OCI-LY3 (cell line): ENCODE measurements at regions not wholly inside any gene's neighbourhood (a gene's known extent, or its start where the extent isn't known, plus 50 kb on each side); places are given as distances from the start of the nearest gene placed in this dataset.

Experiments used
- H2AFZ ChIP-seq: fragments of 200-600, 300-600 bp; shearing (Covaris generic); 2 replicates; pipeline ENCODE4 v1.6.0; 2014; ENCODE audit warnings: antibody characterized with exemption, low read depth, low read length
- H3K27ac ChIP-seq: fragments of 200-600, 300-600 bp; sonication (generic); 2 replicates; pipeline ENCODE4 v1.5.1; 2014; ENCODE audit warnings: mild to moderate bottlenecking, low read length, moderate library complexity, mixed read lengths
- H3K27me3 ChIP-seq: fragments of 200-600, 300-600 bp; sonication (generic); 2 replicates; pipeline ENCODE4 v1.6.1; 2014; ENCODE audit warnings: low read depth, low read length, mixed read lengths
- H3K36me3 ChIP-seq: fragments of 200-600, 300-600 bp; sonication (generic); replicated peaks from 2 replicates; pipeline ENCODE3; 2014; ENCODE audit warnings: low read depth, low read length, mixed read lengths
- H3K4me1 ChIP-seq: fragments of 300-600, 200-600 bp; sonication (generic); 2 replicates; pipeline ENCODE4 v1.6.1; 2014; ENCODE audit warnings: low read length, mixed read lengths
- H3K4me2 ChIP-seq: fragments of 200-600, 300-600 bp; sonication (generic); 2 replicates; pipeline ENCODE4 v1.6.1; 2014; ENCODE audit warnings: low read length, mixed read lengths
- H3K4me3 ChIP-seq: fragments of 300-600, 200-600 bp; sonication (generic); 2 replicates; pipeline ENCODE4 v1.5.1; 2014; ENCODE audit warnings: antibody characterized with exemption, mild to moderate bottlenecking, low read length, moderate library complexity
- H3K79me2 ChIP-seq: fragments of 300-600, 200-600 bp; shearing (Covaris generic); 2 replicates; pipeline ENCODE4 v1.6.1; 2014; ENCODE audit warnings: mild to moderate bottlenecking, low read length, mixed read lengths
- H3K9ac ChIP-seq: fragments of 300-600, 200-600 bp; shearing (Covaris generic); 2 replicates; pipeline ENCODE4 v1.6.0; 2014; ENCODE audit warnings: mild to moderate bottlenecking, low read length, moderate library complexity
- H3K9me3 ChIP-seq: fragments of 200-600, 300-600 bp; shearing (Covaris generic); 2 replicates; pipeline ENCODE4 v1.6.1; 2014; ENCODE audit warnings: low read length, mixed read lengths; ENCODE audit not compliant: insufficient read depth
- H4K20me1 ChIP-seq: fragments of 200-600, 300-600 bp; sonication (generic); 2 replicates; pipeline ENCODE4 v1.6.1; 2016; ENCODE audit warnings: low read length, mixed read lengths; ENCODE audit not compliant: insufficient read depth
- EZH2phosphoT487 ChIP-seq: fragments of 200-600 bp; shearing (Covaris generic); IDR thresholded peaks from 2 replicates; pipeline ENCODE4 v1.6.1; 2018; ENCODE audit warnings: antibody characterized with exemption, mixed run types, low read depth
- TF ChIP-seq, protein P1 (sequence below): fragments of 200-600, 300-600 bp; sonication (generic); IDR thresholded peaks from 2 replicates; pipeline ENCODE4 v1.5.1; 2014; ENCODE audit warnings: antibody characterized with exemption, low read length, low read depth

DNA sequence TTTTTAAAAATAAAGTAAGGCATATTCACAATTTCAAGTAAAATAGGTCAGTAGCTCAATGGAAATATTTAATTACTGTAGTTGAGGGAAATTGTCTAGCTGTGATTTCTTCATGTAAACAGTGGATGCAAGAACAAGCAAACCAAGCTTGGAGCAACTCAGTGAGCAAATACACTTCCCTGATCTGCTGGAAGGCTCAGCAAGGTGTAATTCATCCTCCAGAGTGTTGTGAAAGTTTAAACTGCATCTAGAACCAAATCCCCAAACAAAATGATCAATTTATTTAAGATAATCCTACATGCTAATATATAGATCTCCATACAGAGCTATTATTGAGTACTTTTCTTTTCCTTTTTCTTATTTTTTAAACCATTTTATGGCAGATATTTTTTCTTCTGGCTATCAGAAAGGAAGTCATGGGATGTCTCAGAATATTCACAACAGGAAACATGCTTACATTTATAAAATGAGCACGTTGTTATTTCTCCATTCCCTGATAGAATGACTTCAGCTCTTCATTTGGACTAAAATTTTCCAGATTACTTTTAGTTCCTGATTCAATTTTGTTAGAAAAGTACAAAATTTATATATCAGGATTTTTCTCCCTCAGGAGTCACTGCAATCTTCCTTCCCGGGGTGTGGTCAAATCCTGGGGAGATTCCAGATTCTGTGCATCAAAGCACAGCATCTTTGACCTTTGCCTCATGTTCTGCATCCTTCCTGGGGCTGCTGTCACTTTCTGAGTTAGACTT lies 219.2 kb upstream of the ELL2 start:
- no peaks in the 10 kb centered on the region for H3K36me3 ChIP-seq
- H4K20me1 ChIP-seq, result no peaks in the 10 kb centered on the region
- H2AFZ ChIP-seq, result no peak overlapping the region
- H3K4me3 ChIP-seq, result no peak overlapping the region
- no peaks in the 10 kb centered on the region for H3K9me3 ChIP-seq
- H3K9ac ChIP-seq, result no peak overlapping the region
- peaks cover 26% of the 10 kb centered on the region for H3K4me1 ChIP-seq
- no peak overlapping the region for H3K4me2 ChIP-seq
- TF ChIP-seq EZH2phosphoT487, result no peak
- TF ChIP-seq, protein P1, sequence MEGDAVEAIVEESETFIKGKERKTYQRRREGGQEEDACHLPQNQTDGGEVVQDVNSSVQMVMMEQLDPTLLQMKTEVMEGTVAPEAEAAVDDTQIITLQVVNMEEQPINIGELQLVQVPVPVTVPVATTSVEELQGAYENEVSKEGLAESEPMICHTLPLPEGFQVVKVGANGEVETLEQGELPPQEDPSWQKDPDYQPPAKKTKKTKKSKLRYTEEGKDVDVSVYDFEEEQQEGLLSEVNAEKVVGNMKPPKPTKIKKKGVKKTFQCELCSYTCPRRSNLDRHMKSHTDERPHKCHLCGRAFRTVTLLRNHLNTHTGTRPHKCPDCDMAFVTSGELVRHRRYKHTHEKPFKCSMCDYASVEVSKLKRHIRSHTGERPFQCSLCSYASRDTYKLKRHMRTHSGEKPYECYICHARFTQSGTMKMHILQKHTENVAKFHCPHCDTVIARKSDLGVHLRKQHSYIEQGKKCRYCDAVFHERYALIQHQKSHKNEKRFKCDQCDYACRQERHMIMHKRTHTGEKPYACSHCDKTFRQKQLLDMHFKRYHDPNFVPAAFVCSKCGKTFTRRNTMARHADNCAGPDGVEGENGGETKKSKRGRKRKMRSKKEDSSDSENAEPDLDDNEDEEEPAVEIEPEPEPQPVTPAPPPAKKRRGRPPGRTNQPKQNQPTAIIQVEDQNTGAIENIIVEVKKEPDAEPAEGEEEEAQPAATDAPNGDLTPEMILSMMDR, result no peak
- no peak overlapping the region for H3K27ac ChIP-seq
- H3K27me3 ChIP-seq, result no peaks in the 10 kb centered on the region
- H3K79me2 ChIP-seq, result no peaks in the 10 kb centered on the region

DNA sequence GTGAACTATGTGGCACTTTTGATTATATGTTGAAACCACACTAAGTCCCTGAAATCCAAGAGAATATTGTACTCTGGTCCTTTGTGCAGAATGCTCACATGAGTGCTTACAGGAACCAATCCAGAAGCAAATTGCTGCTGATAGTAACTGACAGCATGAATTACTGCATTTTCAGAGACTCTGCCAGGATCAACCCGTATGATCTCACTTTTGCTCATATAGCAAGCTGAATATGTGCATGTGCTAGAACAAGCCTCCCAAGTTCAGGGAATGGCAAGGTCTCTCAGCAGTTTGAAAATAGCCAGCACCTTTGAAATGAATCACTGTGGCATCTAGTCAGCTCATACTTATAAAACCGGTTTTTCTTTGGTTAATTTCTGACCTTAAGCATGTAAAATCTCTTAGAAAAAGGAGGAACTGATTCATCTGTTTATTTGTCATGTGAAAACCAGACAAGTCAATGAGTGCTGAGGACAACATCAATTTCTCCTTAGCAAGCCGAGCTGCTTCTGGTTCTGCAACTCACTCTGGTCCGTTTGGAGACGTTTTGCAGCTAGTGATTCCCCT lies 215.7 kb upstream of the ELL2 start:
- H3K36me3 ChIP-seq, result no peaks in the 10 kb centered on the region
- peak overlapping the region; percentile 51 for H3K4me3 ChIP-seq
- peak overlapping the region; percentile 69 for H3K4me2 ChIP-seq
- H3K79me2 ChIP-seq, result no peaks in the 10 kb centered on the region
- H3K9me3 ChIP-seq, result no peaks in the 10 kb centered on the region
- H3K4me1 ChIP-seq, result peaks cover 45% of the 10 kb centered on the region
- H4K20me1 ChIP-seq, result no peaks in the 10 kb centered on the region
- peak overlapping the region; percentile 70 for H3K27ac ChIP-seq
- H3K27me3 ChIP-seq, result no peaks in the 10 kb centered on the region
- peak overlapping the region; percentile 22 for H3K9ac ChIP-seq
- TF ChIP-seq, protein P1, result no peak
- no peak overlapping the region for H2AFZ ChIP-seq

DNA sequence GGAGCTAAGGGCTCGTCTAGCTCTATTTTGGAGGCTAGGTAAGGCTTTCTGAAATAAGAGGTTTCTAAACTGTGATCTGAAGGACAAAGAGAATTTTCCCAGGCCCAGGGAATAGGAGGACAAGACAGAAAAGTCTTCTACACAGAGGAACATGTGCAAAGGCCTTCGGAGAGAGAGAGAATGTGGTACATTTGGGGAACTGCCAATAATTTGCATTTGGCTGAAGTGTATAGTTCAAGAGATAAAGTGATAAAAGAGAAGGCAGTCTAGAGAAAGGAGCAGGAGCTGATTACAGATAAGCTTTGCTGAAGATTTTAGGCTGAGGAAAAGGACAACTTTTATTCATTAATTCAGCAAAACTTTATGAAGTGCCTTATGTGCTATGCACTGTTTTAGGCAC lies 214.4 kb upstream of the ELL2 start:
- H3K4me1 ChIP-seq, result peaks cover 45% of the 10 kb centered on the region
- H3K9me3 ChIP-seq, result no peaks in the 10 kb centered on the region
- peak overlapping the region; percentile 20; the same call in 1 of the 2 replicates for H3K27ac ChIP-seq
- no peak overlapping the region for H3K9ac ChIP-seq
- no peaks in the 10 kb centered on the region for H3K36me3 ChIP-seq
- no peak overlapping the region for H3K4me3 ChIP-seq
- H3K27me3 ChIP-seq, result no peaks in the 10 kb centered on the region
- no peaks in the 10 kb centered on the region for H3K79me2 ChIP-seq
- no peaks in the 10 kb centered on the region for H4K20me1 ChIP-seq
- no peak for TF ChIP-seq EZH2phosphoT487
- TF ChIP-seq, protein P1, result no peak
- peak overlapping the region; percentile 69 for H3K4me2 ChIP-seq
- H2AFZ ChIP-seq, result no peak overlapping the region

DNA sequence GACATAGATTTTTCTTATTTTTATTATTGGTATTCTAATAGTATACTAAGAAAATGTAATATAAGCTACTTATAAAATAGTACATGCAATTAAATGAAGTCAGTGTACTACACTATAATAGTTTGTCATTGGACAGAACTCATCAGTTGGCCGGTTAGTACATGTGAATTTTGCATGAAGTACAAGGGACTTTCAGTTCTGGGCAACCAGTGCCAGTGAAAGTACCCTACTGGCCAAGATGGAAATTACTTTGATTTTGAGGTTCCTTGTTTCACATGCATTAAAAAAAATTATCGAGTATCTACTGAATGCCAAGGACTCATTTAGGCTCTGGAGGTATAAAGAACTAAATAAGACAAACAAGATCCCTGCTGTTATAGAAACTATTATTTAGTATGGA lies 213.4 kb upstream of the ELL2 start:
- H3K4me3 ChIP-seq, result no peak overlapping the region
- H3K27ac ChIP-seq, result no peak overlapping the region
- no peaks in the 10 kb centered on the region for H3K9me3 ChIP-seq
- H2AFZ ChIP-seq, result no peak overlapping the region
- no peaks in the 10 kb centered on the region for H3K79me2 ChIP-seq
- no peak overlapping the region for H3K4me2 ChIP-seq
- H4K20me1 ChIP-seq, result no peaks in the 10 kb centered on the region
- H3K36me3 ChIP-seq, result no peaks in the 10 kb centered on the region
- peaks cover 45% of the 10 kb centered on the region for H3K4me1 ChIP-seq
- H3K27me3 ChIP-seq, result no peaks in the 10 kb centered on the region
- H3K9ac ChIP-seq, result no peak overlapping the region
- no peak for TF ChIP-seq EZH2phosphoT487
- TF ChIP-seq, protein P1, result no peak
